Stimulated activated naive B cell treated with anti-CD40 and anti-IgM and Interleukin-4, amounts not matched to agents 10 μg/mL and 1 μg/mL and 100 μg/mL, for 72 hours (primary cell): ENCODE measurements at regions not wholly inside any gene's neighbourhood (a gene's known extent, or its start where the extent isn't known, plus 50 kb on each side); places are given as distances from the start of the nearest gene placed in this dataset.
"Not testable (repeated sequence)": the region's sequence is repeated elsewhere in the genome, so short reads cannot be mapped to it uniquely, and the experiment has no call there.

Experiments
- ATAC-seq, 2 donors: fragments of 150-1000 bp; cut with Tn5 transposase; replicated peaks; 2 replicates each; pipeline ENCODE4 v1.10.0; 2021; ENCODE audit warnings: moderate library complexity in 1 of 2
- DNase-seq: peaks from one replicate; pipeline ENCODE4 v3.0.0; 2021
- H3K27ac Mint-ChIP-seq: one replicate; pipeline ENCODE4 v1.8.0; 2022; ENCODE audit warnings: mild to moderate bottlenecking, mixed read lengths
- H3K27me3 Mint-ChIP-seq, 2 donors: one replicate each; pipeline ENCODE4 v1.8.0; 2022; ENCODE audit warnings: mixed read lengths in 2 of 2
- H3K36me3 Mint-ChIP-seq, 2 donors: one replicate each; pipeline ENCODE4 v1.8.0; 2022; ENCODE audit warnings: mixed read lengths in 2 of 2, mild to moderate bottlenecking in 1 of 2
- H3K4me1 Mint-ChIP-seq, 2 donors: one replicate each; pipeline ENCODE4 v1.8.0; 2022; ENCODE audit warnings: mixed read lengths in 2 of 2, mild to moderate bottlenecking in 1 of 2
- H3K4me3 Mint-ChIP-seq, 2 donors: one replicate each; pipeline ENCODE4 v1.8.0; 2022; ENCODE audit warnings: mild to moderate bottlenecking in 2 of 2, mixed read lengths in 2 of 2, moderate library complexity in 1 of 2
- H3K9me3 Mint-ChIP-seq, 2 donors: one replicate each; pipeline ENCODE4 v1.8.0; 2022; ENCODE audit warnings: mixed read lengths in 2 of 2, mild to moderate bottlenecking in 1 of 2

DNA sequence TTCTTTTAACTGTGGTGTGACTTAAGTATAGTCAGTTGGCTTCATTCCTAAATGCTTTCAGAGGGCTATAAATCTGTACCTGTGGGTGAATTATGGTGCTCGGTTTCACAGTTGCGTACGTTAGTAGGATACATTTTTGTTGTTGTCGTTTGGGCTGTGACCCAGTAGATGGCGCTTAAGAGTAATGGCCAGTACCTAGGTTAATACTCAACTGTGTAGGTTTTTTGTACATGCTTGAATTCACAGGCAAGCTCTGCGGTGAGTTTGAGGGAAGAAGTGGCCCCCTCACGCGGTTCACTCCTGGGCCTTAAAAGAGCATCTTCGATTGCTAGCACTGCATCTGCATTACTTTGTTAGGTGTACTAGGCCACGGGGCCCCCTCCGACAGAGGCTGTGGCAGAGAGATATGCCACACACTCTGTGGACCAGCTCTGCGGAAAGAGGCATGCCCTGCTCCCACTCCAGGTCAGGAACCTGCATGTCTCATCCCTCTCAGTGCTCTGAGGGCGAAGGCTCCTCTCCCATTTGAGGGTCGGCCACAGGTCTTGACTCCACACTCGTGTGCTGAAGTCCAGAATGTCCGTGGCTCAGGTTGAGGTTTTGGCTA, 224.6 kb upstream of the TBL1Y start:
- not testable (repeated sequence) for H3K4me1 Mint-ChIP-seq

DNA sequence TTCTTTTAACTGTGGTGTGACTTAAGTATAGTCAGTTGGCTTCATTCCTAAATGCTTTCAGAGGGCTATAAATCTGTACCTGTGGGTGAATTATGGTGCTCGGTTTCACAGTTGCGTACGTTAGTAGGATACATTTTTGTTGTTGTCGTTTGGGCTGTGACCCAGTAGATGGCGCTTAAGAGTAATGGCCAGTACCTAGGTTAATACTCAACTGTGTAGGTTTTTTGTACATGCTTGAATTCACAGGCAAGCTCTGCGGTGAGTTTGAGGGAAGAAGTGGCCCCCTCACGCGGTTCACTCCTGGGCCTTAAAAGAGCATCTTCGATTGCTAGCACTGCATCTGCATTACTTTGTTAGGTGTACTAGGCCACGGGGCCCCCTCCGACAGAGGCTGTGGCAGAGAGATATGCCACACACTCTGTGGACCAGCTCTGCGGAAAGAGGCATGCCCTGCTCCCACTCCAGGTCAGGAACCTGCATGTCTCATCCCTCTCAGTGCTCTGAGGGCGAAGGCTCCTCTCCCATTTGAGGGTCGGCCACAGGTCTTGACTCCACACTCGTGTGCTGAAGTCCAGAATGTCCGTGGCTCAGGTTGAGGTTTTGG, 208.8 kb upstream of the TBL1Y start:
- not testable (repeated sequence) for H3K36me3 Mint-ChIP-seq, H3K4me1 Mint-ChIP-seq, H3K27ac Mint-ChIP-seq, H3K27me3 Mint-ChIP-seq, H3K4me3 Mint-ChIP-seq, H3K9me3 Mint-ChIP-seq, DNase-seq
- peak in 1 of 2 donors; percentile 71 for ATAC-seq

More for the DNA sequence above, 224.6 kb upstream of the TBL1Y start:
- not testable (repeated sequence) for H3K4me3 Mint-ChIP-seq, H3K27me3 Mint-ChIP-seq, DNase-seq, H3K9me3 Mint-ChIP-seq, H3K27ac Mint-ChIP-seq, H3K36me3 Mint-ChIP-seq
- ATAC-seq = peak in 1 of 2 donors; percentile 68

DNA sequence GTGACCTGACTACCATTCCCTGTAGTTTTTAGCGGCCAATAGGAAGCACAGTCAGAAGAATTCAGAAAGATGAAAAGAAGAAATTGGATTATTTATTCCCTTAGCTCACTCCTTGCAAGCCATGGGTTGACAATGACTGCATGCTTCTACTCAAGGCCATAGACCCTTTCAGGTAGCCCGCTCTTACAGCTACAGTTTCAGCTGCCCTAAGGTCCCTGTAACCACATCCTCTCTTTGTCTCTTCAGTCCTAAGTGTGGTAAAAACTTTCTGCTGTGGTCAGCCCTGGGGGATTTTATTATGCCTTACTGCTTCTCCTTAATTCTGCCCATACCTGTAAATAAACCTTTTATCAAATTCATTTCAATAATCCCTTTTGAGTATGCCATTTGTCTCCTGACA, 189.1 kb upstream of the TBL1Y start:
- ATAC-seq, H3K27me3 Mint-ChIP-seq, DNase-seq, H3K4me3 Mint-ChIP-seq, H3K9me3 Mint-ChIP-seq, H3K36me3 Mint-ChIP-seq, H3K27ac Mint-ChIP-seq, H3K4me1 Mint-ChIP-seq: not testable (repeated sequence)

DNA sequence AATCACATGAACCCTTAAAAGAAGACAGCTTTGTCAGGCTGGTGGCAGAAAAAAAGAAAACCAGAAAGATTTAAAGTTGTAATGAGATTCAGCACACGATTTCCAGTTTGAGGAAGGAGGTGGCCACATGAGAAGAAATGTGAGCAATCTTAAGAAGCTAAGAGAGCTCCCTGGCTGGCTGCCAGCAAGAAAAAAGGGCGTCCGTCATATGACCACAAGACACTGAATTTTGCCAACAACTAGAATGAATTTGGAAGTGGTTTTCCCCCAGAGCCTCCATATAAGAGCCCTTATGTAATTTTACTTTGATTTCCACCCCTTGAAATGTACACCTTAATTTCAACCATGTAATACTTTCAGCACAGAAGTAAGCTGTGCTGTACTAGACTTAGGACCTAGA, 163.3 kb upstream of the TBL1Y start:
- not testable (repeated sequence) for H3K4me3 Mint-ChIP-seq, H3K27ac Mint-ChIP-seq, DNase-seq, H3K27me3 Mint-ChIP-seq, ATAC-seq, H3K9me3 Mint-ChIP-seq, H3K36me3 Mint-ChIP-seq, H3K4me1 Mint-ChIP-seq

DNA sequence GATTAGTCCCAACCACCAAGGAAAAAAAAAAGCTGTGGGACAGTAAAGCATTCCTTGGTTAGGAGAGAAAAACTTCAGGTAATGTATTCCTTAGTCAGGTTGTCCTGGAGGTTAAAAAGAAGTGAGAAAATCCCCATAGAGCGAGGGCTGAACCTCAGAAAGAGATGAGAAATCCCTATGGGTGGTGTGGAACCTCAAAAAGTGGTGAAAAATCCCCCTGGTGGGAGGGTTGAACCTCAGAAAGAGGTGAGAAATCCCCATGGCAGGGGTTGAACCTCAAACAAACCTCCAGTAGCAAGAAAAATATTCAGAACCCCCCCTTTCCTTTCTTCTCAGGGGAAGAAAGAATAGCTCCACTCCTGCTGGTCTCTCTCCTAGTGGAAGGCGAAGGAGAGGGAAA, 128.2 kb upstream of the TBL1Y start:
- no peaks in the 10 kb centered on the region for H3K36me3 Mint-ChIP-seq
- ATAC-seq = no peak

DNA sequence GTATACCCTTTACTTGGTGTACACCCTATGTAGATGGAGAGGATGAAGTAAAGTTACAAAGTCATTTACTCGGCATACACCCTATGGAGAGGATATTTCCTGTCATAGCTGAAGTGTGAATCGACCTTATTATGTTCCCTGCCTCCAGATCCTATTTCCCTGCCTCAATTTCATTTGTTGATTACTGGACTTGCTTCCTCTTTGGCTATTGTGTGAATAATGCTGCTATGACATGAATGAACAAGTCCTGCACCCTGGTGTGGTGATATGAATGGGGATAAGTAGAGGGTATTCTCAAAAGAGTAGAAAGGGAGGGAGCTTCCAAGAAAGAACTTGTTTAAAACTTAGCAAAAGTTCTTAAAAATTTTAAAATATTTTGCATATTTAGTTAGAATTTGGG, 123.5 kb upstream of the TBL1Y start:
- no peak for ATAC-seq
- H3K9me3 Mint-ChIP-seq = peaks cover 0 to 4% of the 10 kb centered on the region in 2 donors
- no peak for DNase-seq
- H3K4me3 Mint-ChIP-seq = no peak overlapping the region
- no peaks in the 10 kb centered on the region for H3K4me1 Mint-ChIP-seq
- H3K27ac Mint-ChIP-seq = no peak overlapping the region
- no peaks in the 10 kb centered on the region for H3K27me3 Mint-ChIP-seq
- H3K36me3 Mint-ChIP-seq = no peaks in the 10 kb centered on the region

More for the DNA sequence above, 128.2 kb upstream of the TBL1Y start:
- Mint-ChIP-seq H3K9me3 (no peaks in the 10 kb centered on the region), H3K27me3 (no peaks in the 10 kb centered on the region), H3K4me1 (no peaks in the 10 kb centered on the region), H3K4me3 (no peak overlapping the region), H3K27ac (no peak overlapping the region)
- no peak for DNase-seq

DNA sequence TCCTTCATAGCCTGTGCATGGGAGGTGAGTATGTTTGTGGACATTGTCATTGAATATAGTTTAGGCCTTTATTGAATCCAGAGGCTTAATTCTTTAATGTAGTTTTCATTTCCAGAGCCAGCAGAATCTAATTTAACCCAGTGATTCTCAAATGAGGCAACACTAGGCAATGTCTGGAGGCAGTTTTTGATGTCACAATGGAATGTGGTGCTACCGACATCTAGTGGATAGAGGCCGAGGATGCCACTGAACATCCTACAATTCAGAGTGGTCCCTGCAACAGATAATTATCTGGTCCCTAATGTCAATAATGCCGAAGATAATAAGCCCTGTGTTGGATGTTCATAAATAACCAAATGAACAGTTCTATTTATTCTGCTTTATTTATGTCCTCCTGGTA, 98.9 kb upstream of the TBL1Y start:
- ATAC-seq = no peak
- H3K4me3 Mint-ChIP-seq = no peak overlapping the region
- peaks cover 0 to 2% of the 10 kb centered on the region in 2 donors for H3K9me3 Mint-ChIP-seq
- no peak overlapping the region for H3K27ac Mint-ChIP-seq
- DNase-seq = no peak
- no peaks in the 10 kb centered on the region for H3K4me1 Mint-ChIP-seq
- H3K36me3 Mint-ChIP-seq = no peaks in the 10 kb centered on the region
- H3K27me3 Mint-ChIP-seq = no peaks in the 10 kb centered on the region
